ENCODE measurements at regions not wholly inside any gene's neighbourhood (a gene's known extent, or its start where the extent isn't known, plus 50 kb on each side); places are given as distances from the start of the nearest gene placed in this dataset.

DNA sequence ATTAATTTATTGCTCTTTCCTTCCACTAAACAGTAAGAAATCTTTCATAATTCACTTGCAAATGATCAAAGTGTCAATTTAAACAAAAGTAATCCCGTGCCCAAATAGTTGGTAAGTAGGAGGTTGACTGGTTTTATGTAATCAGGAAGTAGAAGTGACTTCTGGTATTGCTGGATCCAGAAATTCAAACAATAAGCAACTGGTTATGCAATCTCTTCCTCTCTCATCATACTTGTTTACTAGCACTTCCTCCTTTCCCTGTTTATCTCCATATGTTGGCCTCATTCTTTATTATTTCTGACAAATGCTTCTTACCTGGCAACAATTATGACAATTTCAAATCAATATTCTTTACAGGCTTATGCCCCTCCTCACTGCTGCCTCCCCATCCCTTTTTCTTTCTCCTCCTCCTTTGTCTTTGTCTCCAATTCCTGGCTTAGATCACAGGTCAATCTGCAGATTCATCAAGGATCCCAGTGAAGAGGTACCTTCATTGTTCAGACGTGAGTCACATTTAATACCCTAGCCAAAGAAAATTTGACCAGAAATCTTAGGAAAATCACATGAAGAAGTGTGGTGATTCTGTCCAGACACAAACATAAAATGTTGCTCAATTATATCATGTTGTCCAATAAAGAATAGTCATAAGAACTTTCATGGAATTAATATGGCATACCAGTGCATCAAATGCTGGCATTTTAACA, 323.2 kb upstream of the PCDH7 start:
- no peaks in the 10 kb centered on the region for H3K4me1 ChIP-seq (ENCODE audit: control insufficient read depth in 2 of 3, insufficient read depth in 2 of 3, low read depth in 1 of 3, low read length in 3 of 3)
- TF ChIP-seq, protein P1, sequence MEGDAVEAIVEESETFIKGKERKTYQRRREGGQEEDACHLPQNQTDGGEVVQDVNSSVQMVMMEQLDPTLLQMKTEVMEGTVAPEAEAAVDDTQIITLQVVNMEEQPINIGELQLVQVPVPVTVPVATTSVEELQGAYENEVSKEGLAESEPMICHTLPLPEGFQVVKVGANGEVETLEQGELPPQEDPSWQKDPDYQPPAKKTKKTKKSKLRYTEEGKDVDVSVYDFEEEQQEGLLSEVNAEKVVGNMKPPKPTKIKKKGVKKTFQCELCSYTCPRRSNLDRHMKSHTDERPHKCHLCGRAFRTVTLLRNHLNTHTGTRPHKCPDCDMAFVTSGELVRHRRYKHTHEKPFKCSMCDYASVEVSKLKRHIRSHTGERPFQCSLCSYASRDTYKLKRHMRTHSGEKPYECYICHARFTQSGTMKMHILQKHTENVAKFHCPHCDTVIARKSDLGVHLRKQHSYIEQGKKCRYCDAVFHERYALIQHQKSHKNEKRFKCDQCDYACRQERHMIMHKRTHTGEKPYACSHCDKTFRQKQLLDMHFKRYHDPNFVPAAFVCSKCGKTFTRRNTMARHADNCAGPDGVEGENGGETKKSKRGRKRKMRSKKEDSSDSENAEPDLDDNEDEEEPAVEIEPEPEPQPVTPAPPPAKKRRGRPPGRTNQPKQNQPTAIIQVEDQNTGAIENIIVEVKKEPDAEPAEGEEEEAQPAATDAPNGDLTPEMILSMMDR (IDR thresholded peaks at IDR 0.05; ENCODE audit: borderline replicate concordance, extremely low read depth, insufficient read depth): no peak
- intact Hi-C loops (cut with DNase I): no loop called here
- H3K9ac ChIP-seq (ENCODE audit: low read length in 3 of 3): no peak overlapping the region
- no peak for DNase-seq
- no peaks in the 10 kb centered on the region for H3K27me3 ChIP-seq (ENCODE audit: control insufficient read depth, insufficient read depth, low read length)
- H3K9me3 ChIP-seq (ENCODE audit: control insufficient read depth in 2 of 3, insufficient read depth in 1 of 3, low read length in 3 of 3): peaks cover 0 to 7% (median 0%) of the 10 kb centered on the region in 3 donors
- no peak overlapping the region for H3K27ac ChIP-seq (ENCODE audit: low read depth in 2 of 2, low read length in 2 of 2)
- no peak for FAIRE-seq
- H3K36me3 ChIP-seq (ENCODE audit: control insufficient read depth in 2 of 3, insufficient read depth in 3 of 3, low read length in 3 of 3): no peaks in the 10 kb centered on the region
- H3K4me3 ChIP-seq (ENCODE audit: low read length in 3 of 3): no peak overlapping the region

DNA sequence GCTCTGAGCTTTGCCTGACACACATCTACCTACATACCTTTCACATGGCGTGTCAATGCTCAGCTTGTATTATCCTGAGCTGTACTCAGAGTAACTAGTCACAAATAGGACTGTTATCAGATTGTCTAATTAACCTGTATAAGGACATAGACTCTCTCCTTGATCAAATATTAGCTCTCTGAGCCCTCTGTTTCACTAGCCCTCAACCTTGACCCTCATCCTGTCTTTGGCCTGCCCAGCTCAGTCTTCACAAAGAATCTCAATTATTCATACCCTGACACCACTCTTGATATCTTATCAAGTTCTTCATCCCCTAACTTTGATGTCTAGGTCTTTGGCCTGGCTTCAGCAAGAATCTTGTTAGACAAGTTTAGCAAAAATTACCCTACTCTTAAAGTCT, 320.7 kb upstream of the PCDH7 start:
- H3K27me3 ChIP-seq (ENCODE audit: control insufficient read depth, insufficient read depth, low read length): no peaks in the 10 kb centered on the region
- H3K36me3 ChIP-seq (ENCODE audit: control insufficient read depth in 2 of 3, insufficient read depth in 3 of 3, low read length in 3 of 3): no peaks in the 10 kb centered on the region
- no peak overlapping the region for H3K27ac ChIP-seq (ENCODE audit: low read depth in 2 of 2, low read length in 2 of 2)
- DNase-seq: no peak
- H3K9me3 ChIP-seq (ENCODE audit: control insufficient read depth in 2 of 3, insufficient read depth in 1 of 3, low read length in 3 of 3): no peaks in the 10 kb centered on the region
- FAIRE-seq: no peak
- no peak overlapping the region for H3K9ac ChIP-seq (ENCODE audit: low read length in 3 of 3)
- H3K4me1 ChIP-seq (ENCODE audit: control insufficient read depth in 2 of 3, insufficient read depth in 2 of 3, low read depth in 1 of 3, low read length in 3 of 3): no peaks in the 10 kb centered on the region
- TF ChIP-seq, protein P1 (IDR thresholded peaks at IDR 0.05; ENCODE audit: borderline replicate concordance, extremely low read depth, insufficient read depth): no peak
- intact Hi-C loops (cut with DNase I): no loop called here
- no peak overlapping the region for H3K4me3 ChIP-seq (ENCODE audit: low read length in 3 of 3)

DNA sequence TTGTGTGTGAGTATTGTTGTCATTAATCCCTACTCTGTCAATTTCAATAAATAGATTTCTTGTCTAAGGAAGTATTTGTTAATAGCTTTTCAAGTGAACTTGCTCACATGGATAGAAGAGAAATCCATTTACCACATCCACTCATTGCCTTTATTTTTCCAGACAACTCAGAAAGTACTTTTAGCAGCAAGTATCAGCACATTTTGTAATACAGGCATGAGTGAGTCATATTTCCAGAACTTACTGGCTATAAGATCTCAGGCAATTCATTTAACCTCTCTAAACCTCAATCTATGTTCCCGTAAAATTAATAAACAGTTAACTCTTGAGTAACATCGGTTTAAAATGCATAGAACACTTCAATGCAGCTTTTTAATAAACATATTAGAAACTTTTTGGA, 317.9 kb upstream of the PCDH7 start:
- intact Hi-C loops (cut with DNase I): no loop called here
- no peaks in the 10 kb centered on the region for H3K4me1 ChIP-seq (ENCODE audit: control insufficient read depth in 2 of 3, insufficient read depth in 2 of 3, low read depth in 1 of 3, low read length in 3 of 3)
- no peak overlapping the region for H3K27ac ChIP-seq (ENCODE audit: low read depth in 2 of 2, low read length in 2 of 2)
- FAIRE-seq (no peak), DNase-seq (no peak)
- peaks cover 0 to 8% (median under 1%) of the 10 kb centered on the region in 3 donors for H3K9me3 ChIP-seq (ENCODE audit: control insufficient read depth in 2 of 3, insufficient read depth in 1 of 3, low read length in 3 of 3)
- no peak overlapping the region for H3K4me3 ChIP-seq (ENCODE audit: low read length in 3 of 3)
- no peaks in the 10 kb centered on the region for H3K27me3 ChIP-seq (ENCODE audit: control insufficient read depth, insufficient read depth, low read length)
- no peaks in the 10 kb centered on the region for H3K36me3 ChIP-seq (ENCODE audit: control insufficient read depth in 2 of 3, insufficient read depth in 3 of 3, low read length in 3 of 3)
- TF ChIP-seq, protein P1 (IDR thresholded peaks at IDR 0.05; ENCODE audit: borderline replicate concordance, extremely low read depth, insufficient read depth): no peak
- no peak overlapping the region for H3K9ac ChIP-seq (ENCODE audit: low read length in 3 of 3)

DNA sequence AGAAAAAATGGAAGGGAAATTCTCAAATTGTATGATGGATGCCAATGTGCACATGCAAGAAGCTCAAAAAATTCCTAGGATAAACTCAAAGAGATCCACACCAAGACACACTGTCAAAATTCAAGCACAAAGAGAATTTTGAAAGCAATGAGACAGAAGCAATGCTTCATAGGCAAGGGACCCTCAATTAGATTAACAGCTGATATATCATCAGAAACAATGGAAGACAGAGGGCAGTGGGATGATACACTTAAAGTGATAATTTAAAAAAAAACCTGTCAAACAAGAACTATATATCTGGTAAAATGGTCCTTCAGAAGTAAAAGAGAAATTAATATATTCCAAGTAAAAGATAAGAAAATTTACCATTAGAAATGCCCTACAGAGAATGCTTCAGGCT, 306.3 kb upstream of the PCDH7 start:
- FAIRE-seq (no peak), DNase-seq (no peak)
- TF ChIP-seq, protein P1 (IDR thresholded peaks at IDR 0.05; ENCODE audit: borderline replicate concordance, extremely low read depth, insufficient read depth): no peak
- Histone ChIP-seq H3K36me3 (ENCODE audit: control insufficient read depth in 2 of 3, insufficient read depth in 3 of 3, low read length in 3 of 3) (no peaks in the 10 kb centered on the region), H3K9me3 (ENCODE audit: control insufficient read depth in 2 of 3, insufficient read depth in 1 of 3, low read length in 3 of 3) (peaks cover 0 to 14% (median 2%) of the 10 kb centered on the region in 3 donors), H3K27me3 (ENCODE audit: control insufficient read depth, insufficient read depth, low read length) (no peaks in the 10 kb centered on the region), H3K27ac (ENCODE audit: low read depth in 2 of 2, low read length in 2 of 2) (no peak overlapping the region), H3K4me3 (ENCODE audit: low read length in 3 of 3) (no peak overlapping the region), H3K4me1 (ENCODE audit: control insufficient read depth in 2 of 3, insufficient read depth in 2 of 3, low read depth in 1 of 3, low read length in 3 of 3) (no peaks in the 10 kb centered on the region), H3K9ac (ENCODE audit: low read length in 3 of 3) (no peak overlapping the region)
- intact Hi-C loops (cut with DNase I): no loop called here
